ENCODE measurements at regions not wholly inside any gene's neighbourhood (a gene's known extent, or its start where the extent isn't known, plus 50 kb on each side); places are given as distances from the start of the nearest gene placed in this dataset.
A peak's percentile ranks its signal among the peaks of the same experiment; 100 is the strongest.

DNA sequence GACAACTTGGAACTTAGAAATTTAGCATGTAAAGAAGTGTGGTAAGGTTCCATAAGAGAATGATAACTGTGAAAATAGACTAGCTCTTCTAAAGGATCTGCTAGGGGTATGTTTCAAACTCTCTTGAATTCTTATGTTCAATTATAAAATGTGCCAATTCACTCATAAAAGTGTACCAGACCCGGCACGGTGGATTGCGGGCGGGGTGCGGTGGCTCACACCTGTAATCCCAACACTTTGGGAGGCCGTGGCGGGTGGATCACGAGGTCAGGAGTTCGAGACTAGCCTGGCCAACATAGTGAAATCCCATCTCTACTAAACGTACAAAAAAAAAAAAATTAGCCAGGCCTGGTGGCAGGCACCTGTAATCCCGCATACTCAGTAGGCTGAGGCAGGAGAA is 105.4 kb upstream of the CAV2 start:
- H4K20me1 ChIP-seq (ENCODE audit: insufficient read depth, low read length), result no peaks in the 10 kb centered on the region
- H3K27ac ChIP-seq (ENCODE audit: low read depth, low read length), result no peak overlapping the region
- no peak overlapping the region for H3K4me3 ChIP-seq (ENCODE audit: insufficient read depth, low read length)
- H3K9me3 ChIP-seq (ENCODE audit: low read depth, low read length), result no peaks in the 10 kb centered on the region
- TF ChIP-seq, protein P1, sequence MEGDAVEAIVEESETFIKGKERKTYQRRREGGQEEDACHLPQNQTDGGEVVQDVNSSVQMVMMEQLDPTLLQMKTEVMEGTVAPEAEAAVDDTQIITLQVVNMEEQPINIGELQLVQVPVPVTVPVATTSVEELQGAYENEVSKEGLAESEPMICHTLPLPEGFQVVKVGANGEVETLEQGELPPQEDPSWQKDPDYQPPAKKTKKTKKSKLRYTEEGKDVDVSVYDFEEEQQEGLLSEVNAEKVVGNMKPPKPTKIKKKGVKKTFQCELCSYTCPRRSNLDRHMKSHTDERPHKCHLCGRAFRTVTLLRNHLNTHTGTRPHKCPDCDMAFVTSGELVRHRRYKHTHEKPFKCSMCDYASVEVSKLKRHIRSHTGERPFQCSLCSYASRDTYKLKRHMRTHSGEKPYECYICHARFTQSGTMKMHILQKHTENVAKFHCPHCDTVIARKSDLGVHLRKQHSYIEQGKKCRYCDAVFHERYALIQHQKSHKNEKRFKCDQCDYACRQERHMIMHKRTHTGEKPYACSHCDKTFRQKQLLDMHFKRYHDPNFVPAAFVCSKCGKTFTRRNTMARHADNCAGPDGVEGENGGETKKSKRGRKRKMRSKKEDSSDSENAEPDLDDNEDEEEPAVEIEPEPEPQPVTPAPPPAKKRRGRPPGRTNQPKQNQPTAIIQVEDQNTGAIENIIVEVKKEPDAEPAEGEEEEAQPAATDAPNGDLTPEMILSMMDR (IDR thresholded peaks at IDR 0.05; ENCODE audit: extremely low read depth, low read depth, low read length), result no peak
- H3K27me3 ChIP-seq (ENCODE audit: insufficient read depth, low read length), result no peaks in the 10 kb centered on the region
- H2AFZ ChIP-seq (ENCODE audit: low read length), result no peak overlapping the region
- no peaks in the 10 kb centered on the region for H3K79me2 ChIP-seq (ENCODE audit: insufficient read depth, low read length)
- no peaks in the 10 kb centered on the region for H3K36me3 ChIP-seq (ENCODE audit: insufficient read depth, low read length)
- H3K4me2 ChIP-seq (ENCODE audit: insufficient read depth, low read length), result no peak overlapping the region
- no peak for DNase-seq (ENCODE audit: insufficient read length, low spot score, missing footprints)
- H3K4me1 ChIP-seq (ENCODE audit: insufficient read depth, low read length), result peaks cover 24% of the 10 kb centered on the region

- TF ChIP-seq, protein P1 (IDR thresholded peaks at IDR 0.05; ENCODE audit: extremely low read depth, low read depth, low read length), result no peak
- no peaks in the 10 kb centered on the region for H3K9me3 ChIP-seq (ENCODE audit: low read depth, low read length)
- H3K36me3 ChIP-seq (ENCODE audit: insufficient read depth, low read length), result no peaks in the 10 kb centered on the region
- peak overlapping the region; percentile 39 for H3K4me3 ChIP-seq (ENCODE audit: insufficient read depth, low read length)
- peak overlapping the region; percentile 93 for H3K27ac ChIP-seq (ENCODE audit: low read depth, low read length)
- H3K27me3 ChIP-seq (ENCODE audit: insufficient read depth, low read length), result no peaks in the 10 kb centered on the region
- no peaks in the 10 kb centered on the region for H3K79me2 ChIP-seq (ENCODE audit: insufficient read depth, low read length)
- peak overlapping the region; percentile 72 for H2AFZ ChIP-seq (ENCODE audit: low read length)
- H3K4me2 ChIP-seq (ENCODE audit: insufficient read depth, low read length), result peak overlapping the region; percentile 79
- DNase-seq (ENCODE audit: insufficient read length, low spot score, missing footprints), result peak; percentile 72
- no peaks in the 10 kb centered on the region for H4K20me1 ChIP-seq (ENCODE audit: insufficient read depth, low read length)
- peaks cover 33% of the 10 kb centered on the region for H3K4me1 ChIP-seq (ENCODE audit: insufficient read depth, low read length)
Measured at GRCh38 chr7:116395141-116395791, 104.3 kb upstream of the CAV2 start.

DNA sequence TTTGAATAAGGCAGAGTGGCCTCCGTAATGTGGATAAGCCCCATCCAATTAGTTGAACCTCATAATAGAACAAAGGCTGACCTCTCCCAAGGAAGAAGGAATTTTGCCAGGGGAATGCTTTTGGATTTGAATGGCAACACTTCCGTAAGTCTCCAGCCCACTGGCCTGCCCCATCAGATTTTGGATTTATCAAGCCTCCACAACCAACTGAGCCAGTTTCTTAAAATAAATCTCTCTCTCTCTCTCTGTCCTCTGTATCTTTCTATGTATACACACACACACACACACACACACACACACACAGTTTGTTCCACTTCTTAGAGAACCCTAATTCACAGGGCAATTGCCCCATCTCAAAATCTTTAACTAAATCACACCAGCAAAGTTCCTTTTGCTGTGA is 100.9 kb upstream of the CAV2 start:
- no peaks in the 10 kb centered on the region for H3K9me3 ChIP-seq (ENCODE audit: low read depth, low read length)
- H3K27ac ChIP-seq (ENCODE audit: low read depth, low read length), result no peak overlapping the region
- no peak overlapping the region for H3K4me3 ChIP-seq (ENCODE audit: insufficient read depth, low read length)
- TF ChIP-seq, protein P1 (IDR thresholded peaks at IDR 0.05; ENCODE audit: extremely low read depth, low read depth, low read length), result no peak
- peaks cover 30% of the 10 kb centered on the region for H3K4me1 ChIP-seq (ENCODE audit: insufficient read depth, low read length)
- H4K20me1 ChIP-seq (ENCODE audit: insufficient read depth, low read length), result no peaks in the 10 kb centered on the region
- H3K27me3 ChIP-seq (ENCODE audit: insufficient read depth, low read length), result no peaks in the 10 kb centered on the region
- H3K4me2 ChIP-seq (ENCODE audit: insufficient read depth, low read length), result no peak overlapping the region
- no peaks in the 10 kb centered on the region for H3K79me2 ChIP-seq (ENCODE audit: insufficient read depth, low read length)
- no peak for DNase-seq (ENCODE audit: insufficient read length, low spot score, missing footprints)
- H3K36me3 ChIP-seq (ENCODE audit: insufficient read depth, low read length), result no peaks in the 10 kb centered on the region
- no peak overlapping the region for H2AFZ ChIP-seq (ENCODE audit: low read length)

GRCh38 chr7:116399819-116400218 is 99.7 kb upstream of the CAV2 start:
- no peaks in the 10 kb centered on the region for H4K20me1 ChIP-seq (ENCODE audit: insufficient read depth, low read length)
- no peak for DNase-seq (ENCODE audit: insufficient read length, low spot score, missing footprints)
- TF ChIP-seq, protein P1 (IDR thresholded peaks at IDR 0.05; ENCODE audit: extremely low read depth, low read depth, low read length), result no peak
- no peaks in the 10 kb centered on the region for H3K9me3 ChIP-seq (ENCODE audit: low read depth, low read length)
- no peaks in the 10 kb centered on the region for H3K36me3 ChIP-seq (ENCODE audit: insufficient read depth, low read length)
- no peaks in the 10 kb centered on the region for H3K79me2 ChIP-seq (ENCODE audit: insufficient read depth, low read length)
- no peak overlapping the region for H2AFZ ChIP-seq (ENCODE audit: low read length)
- peaks cover 23% of the 10 kb centered on the region for H3K4me1 ChIP-seq (ENCODE audit: insufficient read depth, low read length)
- H3K27ac ChIP-seq (ENCODE audit: low read depth, low read length), result no peak overlapping the region
- H3K27me3 ChIP-seq (ENCODE audit: insufficient read depth, low read length), result no peaks in the 10 kb centered on the region
- H3K4me2 ChIP-seq (ENCODE audit: insufficient read depth, low read length), result no peak overlapping the region
- H3K4me3 ChIP-seq (ENCODE audit: insufficient read depth, low read length), result no peak overlapping the region
